Gastroesophageal sphincter (tissue), 3 donors: ENCODE measurements at regions not wholly inside any gene's neighbourhood (a gene's known extent, or its start where the extent isn't known, plus 50 kb on each side); places are given as distances from the start of the nearest gene placed in this dataset.
"Not testable (repeated sequence)": the region's sequence is repeated elsewhere in the genome, so short reads cannot be mapped to it uniquely, and the experiment has no call there.

Experiments used
- POLR2A ChIP-seq, 2 donors: fragments of 450-650 bp; IDR thresholded peaks; one replicate each; pipeline ENCODE4 v1.6.1; 2017; ENCODE audit warnings: antibody characterized with exemption in 2 of 2, mild to moderate bottlenecking in 2 of 2, moderate library complexity in 1 of 2
- TF ChIP-seq, protein P1 (sequence below), 4 experiments: fragments of 200-600 bp in 2 of 4; fragments of 450-650 bp in 2 of 4; sonication (generic) in 1 of 4; IDR thresholded peaks; one replicate each; pipeline ENCODE4 v1.5.1; 2017 to 2019; ENCODE audit warnings: antibody characterized with exemption in 4 of 4, mild to moderate bottlenecking in 2 of 4, moderate library complexity in 2 of 4

DNA sequence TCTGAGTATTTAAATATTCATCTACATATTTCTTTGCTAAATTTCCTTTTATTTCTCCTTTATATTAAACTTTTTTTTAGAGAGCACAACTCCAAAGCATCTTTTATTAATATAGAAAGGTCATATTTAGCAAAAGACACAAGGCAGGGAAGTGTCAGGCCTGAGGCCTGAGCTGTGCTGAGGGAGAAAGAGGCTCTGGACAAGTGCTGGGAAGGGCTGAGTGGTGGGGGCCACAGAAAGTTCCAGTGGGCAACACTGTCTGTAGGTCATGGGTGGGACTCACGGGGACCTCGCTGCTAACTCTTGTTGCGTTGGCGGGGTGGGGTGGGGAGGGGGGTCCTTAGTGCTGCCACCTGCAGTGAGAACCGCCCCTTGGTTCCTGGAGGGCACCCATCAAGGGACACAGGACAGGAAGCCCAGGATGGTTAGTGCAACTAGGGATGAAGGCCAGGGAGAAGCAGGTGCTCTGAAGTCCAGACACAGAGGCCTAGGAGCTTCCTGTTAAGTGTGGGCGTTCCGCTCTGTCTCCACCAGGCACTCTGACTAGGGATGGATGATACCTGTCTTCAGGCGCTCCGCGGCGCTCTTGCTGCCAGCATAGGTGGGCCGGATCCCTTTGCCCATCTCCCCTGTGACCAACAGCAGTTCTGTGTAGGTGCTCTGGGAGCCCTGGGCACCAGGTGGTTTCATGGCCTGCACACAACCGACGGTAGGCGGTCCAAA, 1510.5 kb downstream of the FOXD4L5 start:
- TF ChIP-seq POLR2A (IDR thresholded peaks at IDR 0.05): not testable (repeated sequence)
- TF ChIP-seq, protein P1, sequence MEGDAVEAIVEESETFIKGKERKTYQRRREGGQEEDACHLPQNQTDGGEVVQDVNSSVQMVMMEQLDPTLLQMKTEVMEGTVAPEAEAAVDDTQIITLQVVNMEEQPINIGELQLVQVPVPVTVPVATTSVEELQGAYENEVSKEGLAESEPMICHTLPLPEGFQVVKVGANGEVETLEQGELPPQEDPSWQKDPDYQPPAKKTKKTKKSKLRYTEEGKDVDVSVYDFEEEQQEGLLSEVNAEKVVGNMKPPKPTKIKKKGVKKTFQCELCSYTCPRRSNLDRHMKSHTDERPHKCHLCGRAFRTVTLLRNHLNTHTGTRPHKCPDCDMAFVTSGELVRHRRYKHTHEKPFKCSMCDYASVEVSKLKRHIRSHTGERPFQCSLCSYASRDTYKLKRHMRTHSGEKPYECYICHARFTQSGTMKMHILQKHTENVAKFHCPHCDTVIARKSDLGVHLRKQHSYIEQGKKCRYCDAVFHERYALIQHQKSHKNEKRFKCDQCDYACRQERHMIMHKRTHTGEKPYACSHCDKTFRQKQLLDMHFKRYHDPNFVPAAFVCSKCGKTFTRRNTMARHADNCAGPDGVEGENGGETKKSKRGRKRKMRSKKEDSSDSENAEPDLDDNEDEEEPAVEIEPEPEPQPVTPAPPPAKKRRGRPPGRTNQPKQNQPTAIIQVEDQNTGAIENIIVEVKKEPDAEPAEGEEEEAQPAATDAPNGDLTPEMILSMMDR (IDR thresholded peaks at IDR 0.05): not testable (repeated sequence)
